HG03521 (cell line): ENCODE measurements at regions not wholly inside any gene's neighbourhood (a gene's known extent, or its start where the extent isn't known, plus 50 kb on each side); places are given as distances from the start of the nearest gene placed in this dataset.

Source experiments
- ATAC-seq: cut with Tn5 transposase; IDR thresholded peaks from one replicate; pipeline ENCODE4 v1.9.1; 2021; ENCODE audit warnings: mild to moderate bottlenecking, moderate library complexity; ENCODE audit not compliant: unreplicated experiment

DNA sequence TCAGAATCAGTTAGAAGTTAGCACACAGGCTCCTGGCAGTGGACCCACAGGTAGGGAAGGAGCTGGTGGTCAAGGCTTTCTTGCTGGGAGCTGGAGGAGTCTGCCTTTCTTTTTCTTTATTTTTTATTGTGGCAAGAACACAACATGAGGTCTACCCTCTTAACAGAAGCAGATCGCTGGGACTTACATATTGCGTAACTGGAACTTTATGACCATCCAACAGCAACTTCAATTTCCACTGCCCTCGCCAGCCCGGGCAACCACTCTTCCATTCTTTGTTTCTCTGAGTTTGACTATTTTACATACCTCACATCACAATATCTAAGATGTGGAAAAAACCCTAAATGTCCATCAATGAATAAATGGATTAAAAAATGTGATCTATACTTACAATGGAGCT, 147.8 kb upstream of the AJAP1 start:
- ATAC-seq, result no peak

GRCh38 chr1:4509206-4509605, 145.2 kb upstream of the AJAP1 start:
- no peak for ATAC-seq

GRCh38 chr1:4510276-4510691, 144.1 kb upstream of the AJAP1 start:
- no peak for ATAC-seq

- ATAC-seq, result no peak
Measured at GRCh38 chr1:4511374-4511773, 143.0 kb upstream of the AJAP1 start.

DNA sequence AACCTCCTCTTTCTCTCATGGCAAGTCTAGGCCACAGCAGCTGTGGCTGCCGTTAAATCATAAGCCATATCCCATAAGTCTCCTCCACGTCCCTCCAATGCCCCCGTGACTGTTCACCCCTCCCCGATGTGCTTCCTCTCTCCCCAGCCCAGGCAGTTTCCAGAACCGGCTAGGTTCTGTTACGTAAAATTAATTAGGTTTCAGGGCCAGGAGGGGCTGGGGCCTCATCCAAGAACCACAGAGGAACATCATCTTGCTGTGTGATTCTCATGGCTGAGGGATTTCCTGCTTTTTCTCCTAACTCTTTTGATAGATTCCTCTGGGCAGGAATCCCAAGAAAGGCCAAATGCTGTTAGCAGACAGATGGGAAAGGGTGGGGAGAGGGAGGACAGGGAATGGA, 141.8 kb upstream of the AJAP1 start:
- ATAC-seq, result no peak

DNA sequence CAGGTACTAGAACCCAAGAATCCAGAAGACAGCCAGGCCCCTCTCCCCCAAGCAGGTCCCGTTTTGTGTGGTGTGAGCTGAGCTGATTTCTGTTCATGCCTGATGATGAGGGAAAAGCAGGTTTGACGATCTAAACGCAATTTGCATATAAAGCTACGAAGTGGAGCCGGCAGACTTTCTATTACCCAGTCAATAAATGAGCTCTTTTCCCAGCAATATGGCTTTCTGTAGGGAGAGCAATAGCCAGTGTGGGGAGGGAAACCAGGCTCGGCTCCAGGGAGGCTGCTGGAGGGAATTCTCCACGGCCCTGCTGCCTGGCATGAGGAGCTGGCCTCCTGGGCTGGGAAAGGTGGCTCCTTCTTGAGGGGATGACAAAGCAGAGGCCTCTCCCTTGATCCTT, 140.7 kb upstream of the AJAP1 start:
- no peak for ATAC-seq

- ATAC-seq, result no peak
Measured at GRCh38 chr1:4515727-4516289, 138.6 kb upstream of the AJAP1 start.

DNA sequence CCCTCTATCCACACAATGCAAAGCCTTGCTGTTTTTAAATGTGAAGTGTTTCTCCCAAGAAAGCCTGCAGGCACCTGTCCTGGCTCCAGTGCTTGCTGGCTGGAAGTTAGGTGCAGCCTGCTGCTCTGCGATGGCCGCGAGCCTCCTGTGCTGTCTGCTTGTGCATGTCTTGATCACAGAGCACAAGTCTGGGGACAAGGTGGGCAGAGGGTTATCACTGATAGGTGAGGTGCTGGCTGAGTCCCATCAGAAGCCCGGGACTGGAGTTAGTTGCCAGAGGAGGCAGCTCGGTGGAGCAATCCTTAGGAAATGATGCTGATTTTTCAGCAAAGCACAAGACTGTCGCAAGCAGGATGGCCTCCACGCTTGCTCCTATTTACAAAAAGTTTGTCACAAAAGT, 137.8 kb upstream of the AJAP1 start:
- no peak for ATAC-seq

DNA sequence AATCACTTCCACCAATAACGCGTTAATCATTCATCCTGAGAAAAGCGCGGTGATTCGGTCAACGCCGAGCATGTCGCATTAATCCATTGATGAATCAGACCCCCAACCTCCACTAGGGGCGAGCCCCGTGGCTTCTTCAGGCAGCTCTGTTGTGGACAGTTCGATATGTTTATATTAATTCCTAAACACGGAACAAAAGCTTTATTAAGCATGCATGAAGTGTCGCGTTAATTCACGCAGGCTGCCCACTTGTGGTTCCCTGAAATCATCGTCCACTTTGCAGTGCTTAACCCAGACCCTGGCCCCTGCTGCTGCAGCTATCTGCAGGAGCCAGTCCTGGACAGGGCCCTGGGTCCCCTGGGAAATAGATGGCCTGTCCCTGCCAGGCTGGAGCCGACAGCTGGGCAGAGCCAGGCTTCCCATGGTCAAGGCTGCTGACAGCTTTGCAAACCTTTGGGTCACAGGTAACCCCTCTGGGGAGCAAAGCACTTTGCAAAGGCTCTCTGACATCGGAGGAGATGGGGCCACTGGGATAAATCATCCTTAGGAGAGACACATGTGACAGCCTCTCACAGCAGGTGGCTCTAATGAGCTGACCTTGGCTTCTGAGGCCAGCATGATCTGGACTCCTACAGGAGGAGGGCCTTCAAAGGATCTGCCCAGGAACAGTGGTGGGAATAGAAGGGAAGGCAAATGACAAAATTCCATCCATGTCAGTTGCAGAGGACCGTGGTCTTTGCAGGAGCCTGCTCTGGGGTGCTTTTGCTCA, 137.0 kb upstream of the AJAP1 start:
- no peak for ATAC-seq

GRCh38 chr1:4518621-4519020, 135.8 kb upstream of the AJAP1 start:
- ATAC-seq, result no peak

DNA sequence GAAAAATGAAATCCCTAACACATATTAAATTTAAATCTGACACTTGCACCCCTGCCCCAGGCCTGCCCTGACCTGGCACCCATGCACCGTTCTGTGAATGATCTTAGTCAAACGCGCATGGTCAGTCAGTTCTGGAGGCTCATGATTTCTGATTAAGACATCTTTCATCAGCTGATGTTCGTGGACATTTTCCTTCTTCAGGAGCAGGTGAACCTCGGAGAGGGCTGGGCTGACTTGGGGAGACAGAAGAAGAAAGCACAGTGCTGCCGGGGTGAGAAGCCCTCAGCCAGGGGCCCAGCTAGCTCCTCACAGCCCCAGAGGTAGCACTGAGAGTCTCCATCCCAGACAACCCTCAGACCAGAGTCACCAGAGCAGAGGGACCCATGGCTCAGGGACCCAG, 134.5 kb upstream of the AJAP1 start:
- no peak for ATAC-seq

GRCh38 chr1:4523551-4523950, 130.9 kb upstream of the AJAP1 start:
- ATAC-seq, result no peak

GRCh38 chr1:4526747-4527146, 127.7 kb upstream of the AJAP1 start:
- no peak for ATAC-seq

DNA sequence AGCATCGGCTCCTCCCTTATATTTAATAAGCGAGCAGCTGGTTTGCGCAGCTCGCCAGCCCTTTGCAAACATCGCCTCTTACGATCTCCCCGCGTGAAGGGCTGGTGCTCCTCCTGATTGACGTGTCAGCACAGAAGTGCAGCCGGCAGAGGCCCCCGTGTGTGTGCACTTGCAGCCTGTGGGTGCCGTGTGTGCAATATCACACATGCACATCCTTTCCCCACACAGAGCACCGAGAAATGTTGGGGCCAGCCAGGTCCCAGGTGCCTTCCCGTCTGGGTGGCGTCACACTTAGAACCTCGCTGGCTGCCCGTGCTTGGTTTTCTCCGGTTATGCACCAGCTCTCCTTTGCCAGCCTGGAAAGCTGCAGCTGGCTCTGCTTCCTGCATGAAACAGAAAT, 126.6 kb upstream of the AJAP1 start:
- ATAC-seq, result no peak

DNA sequence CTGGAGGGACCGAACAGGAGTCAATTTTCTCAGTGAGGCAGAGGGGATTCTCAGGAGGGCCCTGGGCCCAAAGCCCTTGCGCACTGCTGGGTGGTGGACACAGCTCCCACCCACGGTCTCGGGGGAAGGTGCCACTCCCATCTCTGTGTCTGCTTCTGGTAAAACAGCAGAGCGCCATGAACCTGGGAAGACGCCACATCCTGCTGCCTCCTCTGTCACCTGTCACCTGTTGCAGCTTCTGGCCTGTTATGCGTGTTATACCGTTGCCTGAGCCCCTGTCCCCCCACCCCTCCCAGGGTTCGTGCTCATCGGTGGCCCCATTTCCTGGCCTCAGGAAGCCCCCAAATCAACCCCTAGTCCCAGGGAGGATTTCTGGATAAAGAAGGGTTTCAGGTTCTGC, 125.8 kb upstream of the AJAP1 start:
- no peak for ATAC-seq

GRCh38 chr1:4529446-4530165, 124.8 kb upstream of the AJAP1 start:
- ATAC-seq, result no peak

- no peak for ATAC-seq
Measured at GRCh38 chr1:4530166-4530785, 124.1 kb upstream of the AJAP1 start.

GRCh38 chr1:4531842-4532241, 122.6 kb upstream of the AJAP1 start:
- no peak for ATAC-seq

DNA sequence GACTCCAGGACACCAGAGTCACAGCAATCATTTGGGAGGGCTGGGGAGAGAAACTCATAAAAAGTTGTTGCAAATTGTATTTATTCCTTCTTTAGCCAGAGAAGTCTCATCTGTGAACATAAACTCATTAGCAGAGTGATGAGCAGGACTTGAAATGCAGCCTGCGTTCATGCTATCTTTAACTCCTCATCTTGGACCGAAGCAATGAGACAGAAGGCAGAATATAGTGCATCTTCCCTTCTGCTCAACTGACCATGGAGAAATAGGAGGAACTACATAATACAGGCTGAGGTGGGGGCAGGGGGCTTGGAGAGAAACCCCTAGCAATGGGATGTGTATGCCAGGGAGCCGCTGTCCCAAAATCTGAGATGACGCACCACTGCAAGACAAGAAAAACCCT, 121.8 kb upstream of the AJAP1 start:
- no peak for ATAC-seq

DNA sequence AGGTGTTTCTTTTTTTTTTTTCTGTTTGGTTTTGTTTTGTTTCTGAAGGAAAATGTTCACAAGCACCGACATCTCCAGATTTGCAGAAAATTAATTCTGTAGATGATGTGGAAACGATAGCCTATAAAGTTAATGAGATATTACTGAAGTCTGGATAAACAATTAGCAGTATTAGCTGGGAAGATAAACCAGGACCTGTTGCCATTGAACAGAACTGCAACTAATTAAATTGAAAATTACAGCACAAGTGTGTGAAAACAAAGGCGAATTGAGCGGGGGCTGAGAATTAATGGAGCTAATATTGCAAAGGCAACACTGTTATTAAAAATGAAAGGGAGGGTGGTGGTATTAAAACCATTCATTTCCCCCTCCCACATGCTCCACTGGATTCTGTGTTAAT, 107.5 kb upstream of the AJAP1 start:
- ATAC-seq, result no peak

DNA sequence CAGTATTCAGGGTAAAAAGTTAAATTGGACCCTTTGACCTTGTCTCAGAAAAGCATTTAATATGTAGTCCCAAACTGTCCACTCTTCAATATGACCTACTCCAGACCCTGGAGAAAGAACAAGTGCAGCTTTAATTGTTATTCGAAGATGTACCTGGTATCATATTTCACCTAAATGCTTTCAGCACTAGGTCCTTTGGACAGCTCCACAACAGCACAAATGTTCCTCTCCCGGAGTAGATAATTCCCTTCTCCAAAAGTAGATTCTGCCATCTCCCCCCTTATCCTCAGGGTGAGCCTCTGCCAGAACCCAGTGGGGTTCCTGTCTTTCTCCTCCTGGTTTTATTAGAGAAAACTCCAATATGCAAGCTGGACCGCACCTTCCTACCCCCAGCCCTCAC, 104.5 kb upstream of the AJAP1 start:
- no peak for ATAC-seq

GRCh38 chr1:4550941-4551340, 103.5 kb upstream of the AJAP1 start:
- no peak for ATAC-seq
